Keratinocyte (primary cell): ENCODE measurements at regions not wholly inside any gene's neighbourhood (a gene's known extent, or its start where the extent isn't known, plus 50 kb on each side); places are given as distances from the start of the nearest gene placed in this dataset.

Experiments
- DNase-seq: peaks from one replicate; pipeline ENCODE4 v3.0.0-alpha.2; 2011; ENCODE audit warnings: low read depth, missing footprints, low spot score
- FAIRE-seq: peaks from 2 replicates; lab custom pipeline; 2011; peaks lifted over from hg19 to GRCh38; lab: Jason Lieb, UNC
- H2AFZ ChIP-seq: 2 replicates; pipeline ENCODE4 v1.6.0; 2012; ENCODE audit warnings: low read length, control low read depth, inconsistent platforms; ENCODE audit not compliant: control insufficient read depth
- H3K27ac ChIP-seq: 2 replicates; pipeline ENCODE4 v1.5.1; 2011; ENCODE audit warnings: low read length; ENCODE audit not compliant: control insufficient read depth, insufficient read depth
- H3K27me3 ChIP-seq: 3 replicates; pipeline ENCODE4 v1.6.0; 2011; ENCODE audit warnings: low read length; ENCODE audit not compliant: control insufficient read depth, insufficient read depth; ENCODE audit errors: extremely low read depth
- H3K36me3 ChIP-seq, 2 experiments: 2 replicates in 1 of 2; 3 replicates in 1 of 2; pipeline ENCODE4 v1.5.1; 2011; ENCODE audit warnings: low read length in 2 of 2, mild to moderate bottlenecking in 1 of 2; ENCODE audit not compliant: control insufficient read depth in 2 of 2, insufficient read depth in 2 of 2; ENCODE audit errors: extremely low read depth in 1 of 2
- H3K4me1 ChIP-seq: 3 replicates; pipeline ENCODE4 v1.5.1; 2011; ENCODE audit warnings: low read length; ENCODE audit not compliant: control insufficient read depth, insufficient read depth; ENCODE audit errors: extremely low read depth
- H3K4me2 ChIP-seq: 3 replicates; pipeline ENCODE4 v1.6.0; 2011; ENCODE audit warnings: low read depth, low read length; ENCODE audit not compliant: control insufficient read depth, insufficient read depth; ENCODE audit errors: extremely low read depth
- H3K4me3 ChIP-seq, 3 experiments: fragments of 200-600 bp in 1 of 3; sonication (generic) in 1 of 3; 2 replicates in 2 of 3; 3 replicates in 1 of 3; pipeline ENCODE4 v1.5.1; 2011 to 2016; ENCODE audit warnings: low read length in 3 of 3, mild to moderate bottlenecking in 3 of 3, control low read depth in 2 of 3, inconsistent platforms in 1 of 3, low read depth in 1 of 3, mixed read lengths in 1 of 3, mixed run types in 1 of 3, moderate library complexity in 1 of 3; ENCODE audit not compliant: control insufficient read depth in 2 of 3, insufficient read depth in 2 of 3; ENCODE audit errors: extremely low read depth in 1 of 3
- H3K79me2 ChIP-seq: 2 replicates; pipeline ENCODE4 v1.6.0; 2012; ENCODE audit warnings: low read length; ENCODE audit not compliant: control insufficient read depth, insufficient read depth
- H3K9ac ChIP-seq: 3 replicates; pipeline ENCODE4 v1.6.0; 2011; ENCODE audit warnings: low read length; ENCODE audit not compliant: control insufficient read depth, insufficient read depth; ENCODE audit errors: extremely low read depth
- H3K9me1 ChIP-seq: 3 replicates; pipeline ENCODE4 v1.6.0; 2011; ENCODE audit warnings: low read length; ENCODE audit not compliant: control insufficient read depth, insufficient read depth; ENCODE audit errors: extremely low read depth
- H3K9me3 ChIP-seq: 2 replicates; pipeline ENCODE4 v1.5.1; 2012; ENCODE audit warnings: low read depth, low read length; ENCODE audit not compliant: control insufficient read depth
- H4K20me1 ChIP-seq: 3 replicates; pipeline ENCODE4 v1.6.0; 2011; ENCODE audit warnings: low read length; ENCODE audit not compliant: control insufficient read depth, insufficient read depth; ENCODE audit errors: extremely low read depth
- EZH2 ChIP-seq: IDR thresholded peaks from one replicate; pipeline ENCODE4 v1.6.1; 2012; ENCODE audit warnings: inconsistent platforms, mild to moderate bottlenecking, low read length, moderate library complexity
- dilution Hi-C: fragments of 300-500 bp; cut with MboI; formaldehyde crosslinking; loops from one replicate; pipeline ENCODE4 v1.7.0; 2020; ENCODE audit warnings: low sequenced_read_pairs; ENCODE audit not compliant: extremely low pct_ligation_motif_present
- TF ChIP-seq, protein P1 (sequence below), 3 experiments: IDR thresholded peaks in 1 of 3; conservative IDR thresholded peaks in 1 of 3; optimal IDR thresholded peaks in 1 of 3; 2 replicates in 2 of 3; 3 replicates in 1 of 3; pipeline versions ENCODE3 to v1.5.1; 2011; ENCODE audit warnings: low read length in 3 of 3, mild to moderate bottlenecking in 3 of 3, moderate library complexity in 2 of 3, control low read depth in 1 of 3, inconsistent platforms in 1 of 3; ENCODE audit not compliant: insufficient read depth in 2 of 3; ENCODE audit errors: extremely low read depth in 1 of 3

DNA sequence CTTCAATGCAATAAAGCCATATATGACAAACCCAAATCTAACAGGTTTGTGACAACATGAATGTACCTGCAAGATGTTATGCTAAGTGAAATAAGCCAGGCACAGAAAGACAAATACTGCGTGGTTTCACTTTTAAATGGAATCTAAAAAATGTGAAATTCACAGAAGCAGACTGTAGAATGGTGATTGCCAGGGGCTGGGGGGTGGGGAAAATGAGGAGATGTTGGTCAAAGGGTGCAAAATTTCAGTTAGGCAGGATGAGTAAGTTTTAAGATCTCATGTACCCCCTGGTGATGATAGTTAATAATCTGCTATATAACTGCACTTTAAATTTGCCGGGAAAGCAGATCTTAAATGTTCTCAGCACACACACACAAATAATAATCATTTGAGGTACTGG is 160.5 kb downstream of the PTBP2 start:
- no peaks in the 10 kb centered on the region for H3K36me3 ChIP-seq
- TF ChIP-seq EZH2: no peak
- no peak for FAIRE-seq
- H3K27ac ChIP-seq: no peak overlapping the region
- H2AFZ ChIP-seq: no peak overlapping the region
- H3K9me3 ChIP-seq: no peaks in the 10 kb centered on the region
- H3K4me2 ChIP-seq: no peak overlapping the region
- H3K9me1 ChIP-seq: no peaks in the 10 kb centered on the region
- H3K79me2 ChIP-seq: no peaks in the 10 kb centered on the region
- no peaks in the 10 kb centered on the region for H4K20me1 ChIP-seq
- H3K27me3 ChIP-seq: no peaks in the 10 kb centered on the region
- no peaks in the 10 kb centered on the region for H3K4me1 ChIP-seq
- dilution Hi-C loops: no loop called here
- H3K4me3 ChIP-seq: no peak overlapping the region
- no peak for DNase-seq
- H3K9ac ChIP-seq: no peak overlapping the region

DNA sequence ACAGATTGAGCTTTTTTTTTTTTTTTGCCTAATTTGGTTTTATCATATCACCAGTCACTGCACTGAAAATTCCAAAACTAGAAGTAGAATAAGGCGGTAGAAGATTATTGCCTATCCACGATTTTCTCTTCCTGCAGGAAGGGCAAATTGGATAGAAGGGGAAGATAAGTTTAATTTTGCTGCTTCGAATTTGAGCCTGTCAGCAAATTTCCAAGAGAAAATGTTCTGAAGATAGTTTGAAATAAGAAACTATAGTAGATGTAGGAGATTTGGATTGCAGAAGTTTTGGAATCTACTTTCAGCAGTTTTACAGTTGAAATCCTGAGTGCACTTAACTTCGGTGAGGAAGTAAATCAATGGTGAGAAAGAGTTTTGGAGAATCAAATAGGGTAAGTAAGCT is 164.9 kb downstream of the PTBP2 start:
- no peaks in the 10 kb centered on the region for H3K9me3 ChIP-seq
- dilution Hi-C loops: no loop called here
- no peak overlapping the region for H3K4me3 ChIP-seq
- no peaks in the 10 kb centered on the region for H3K27me3 ChIP-seq
- no peaks in the 10 kb centered on the region for H3K9me1 ChIP-seq
- no peak overlapping the region for H3K9ac ChIP-seq
- no peak for FAIRE-seq
- no peaks in the 10 kb centered on the region for H3K4me1 ChIP-seq
- TF ChIP-seq, protein P1, sequence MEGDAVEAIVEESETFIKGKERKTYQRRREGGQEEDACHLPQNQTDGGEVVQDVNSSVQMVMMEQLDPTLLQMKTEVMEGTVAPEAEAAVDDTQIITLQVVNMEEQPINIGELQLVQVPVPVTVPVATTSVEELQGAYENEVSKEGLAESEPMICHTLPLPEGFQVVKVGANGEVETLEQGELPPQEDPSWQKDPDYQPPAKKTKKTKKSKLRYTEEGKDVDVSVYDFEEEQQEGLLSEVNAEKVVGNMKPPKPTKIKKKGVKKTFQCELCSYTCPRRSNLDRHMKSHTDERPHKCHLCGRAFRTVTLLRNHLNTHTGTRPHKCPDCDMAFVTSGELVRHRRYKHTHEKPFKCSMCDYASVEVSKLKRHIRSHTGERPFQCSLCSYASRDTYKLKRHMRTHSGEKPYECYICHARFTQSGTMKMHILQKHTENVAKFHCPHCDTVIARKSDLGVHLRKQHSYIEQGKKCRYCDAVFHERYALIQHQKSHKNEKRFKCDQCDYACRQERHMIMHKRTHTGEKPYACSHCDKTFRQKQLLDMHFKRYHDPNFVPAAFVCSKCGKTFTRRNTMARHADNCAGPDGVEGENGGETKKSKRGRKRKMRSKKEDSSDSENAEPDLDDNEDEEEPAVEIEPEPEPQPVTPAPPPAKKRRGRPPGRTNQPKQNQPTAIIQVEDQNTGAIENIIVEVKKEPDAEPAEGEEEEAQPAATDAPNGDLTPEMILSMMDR (optimal IDR thresholded peaks at IDR 0.05 in 1 of 3, IDR thresholded peaks at IDR 0.05 in 1 of 3, conservative IDR thresholded peaks at IDR 0.05 in 1 of 3; ENCODE audit: extremely low read depth in 1 of 3, insufficient read depth in 2 of 3, low read length in 3 of 3): no peak
- TF ChIP-seq EZH2: no peak
- no peak overlapping the region for H2AFZ ChIP-seq
- no peaks in the 10 kb centered on the region for H3K79me2 ChIP-seq
- H4K20me1 ChIP-seq: no peaks in the 10 kb centered on the region
- H3K36me3 ChIP-seq: no peaks in the 10 kb centered on the region
- H3K27ac ChIP-seq: no peak overlapping the region
- DNase-seq: no peak
- no peak overlapping the region for H3K4me2 ChIP-seq

DNA sequence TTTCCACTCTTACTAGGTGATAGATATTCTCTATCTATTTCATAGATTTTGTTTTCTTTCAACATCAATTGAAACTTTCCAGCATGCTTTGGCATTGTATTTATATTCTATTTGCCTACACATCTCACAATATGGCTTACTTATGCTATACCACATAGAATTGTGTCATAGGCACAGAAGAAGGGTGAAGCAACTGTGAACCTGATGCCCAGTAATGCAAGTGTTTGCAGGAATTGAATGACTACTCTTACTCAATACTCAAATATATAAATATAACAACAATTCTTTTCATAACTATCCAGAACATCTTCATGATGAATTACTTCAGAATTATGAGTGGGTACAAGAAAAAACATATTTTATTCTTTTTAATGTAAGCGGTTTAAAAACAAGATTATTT is 165.9 kb downstream of the PTBP2 start:
- FAIRE-seq (no peak), DNase-seq (no peak)
- Histone ChIP-seq H3K9ac (no peak overlapping the region), H3K4me2 (no peak overlapping the region), H3K36me3 (no peaks in the 10 kb centered on the region), H3K27me3 (no peaks in the 10 kb centered on the region), H3K4me3 (no peak overlapping the region), H2AFZ (no peak overlapping the region), H3K27ac (no peak overlapping the region), H4K20me1 (no peaks in the 10 kb centered on the region), H3K9me1 (no peaks in the 10 kb centered on the region), H3K4me1 (no peaks in the 10 kb centered on the region), H3K79me2 (no peaks in the 10 kb centered on the region), H3K9me3 (no peaks in the 10 kb centered on the region)
- TF ChIP-seq, protein P1 (optimal IDR thresholded peaks at IDR 0.05 in 1 of 3, IDR thresholded peaks at IDR 0.05 in 1 of 3, conservative IDR thresholded peaks at IDR 0.05 in 1 of 3; ENCODE audit: extremely low read depth in 1 of 3, insufficient read depth in 2 of 3, low read length in 3 of 3): no peak
- dilution Hi-C loops: no loop called here
